Bone marrow (tissue), 2 donors: ENCODE measurements at regions not wholly inside any gene's neighbourhood (a gene's known extent, or its start where the extent isn't known, plus 50 kb on each side); places are given as distances from the start of the nearest gene placed in this dataset.
"Not testable (repeated sequence)": the region's sequence is repeated elsewhere in the genome, so short reads cannot be mapped to it uniquely, and the experiment has no call there.

Experiments
- DNase-seq, 2 donors: peaks; one replicate each; lab custom pipeline; 2025; lab: John Stamatoyannopoulos, UW

DNA sequence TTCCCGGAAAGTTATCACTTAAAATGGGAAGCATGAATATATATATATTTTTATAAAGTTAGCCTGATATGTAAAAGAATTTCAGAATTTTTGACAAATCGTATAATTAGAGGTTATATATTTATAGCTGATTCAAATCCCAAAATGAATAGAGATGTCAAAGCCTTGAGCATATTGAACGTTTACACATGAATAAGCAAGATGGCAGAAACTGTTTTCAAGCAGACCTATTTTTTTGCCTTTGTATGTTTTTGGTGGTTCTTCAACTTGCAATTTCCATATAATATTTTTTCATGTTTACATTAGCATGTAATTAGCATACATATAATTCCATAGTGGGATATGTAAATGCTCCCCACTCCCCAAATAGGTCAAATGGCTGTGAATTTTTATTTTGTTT, 189.9 kb downstream of the PRL start:
- DNase-seq, result no peak

DNA sequence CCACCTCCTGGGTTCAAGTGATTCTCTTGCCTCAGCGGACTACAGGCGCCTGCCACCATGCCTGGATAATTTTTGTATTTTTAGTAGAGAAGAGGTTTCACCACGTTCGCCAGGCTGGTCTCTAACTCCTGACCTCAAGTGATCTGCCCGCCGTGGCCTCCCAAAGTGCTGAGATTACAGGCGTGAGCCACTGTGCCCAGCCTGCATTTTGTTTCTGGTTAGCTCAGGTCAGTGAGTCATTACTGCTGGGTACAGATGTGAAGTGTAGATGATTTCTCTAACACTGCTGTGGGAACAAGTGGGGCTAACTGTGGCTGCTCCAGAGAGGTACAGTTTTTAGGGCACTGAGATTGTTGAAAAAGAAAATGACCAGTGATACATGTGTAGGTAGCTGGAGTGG, 188.6 kb downstream of the PRL start:
- DNase-seq, result no peak

DNA sequence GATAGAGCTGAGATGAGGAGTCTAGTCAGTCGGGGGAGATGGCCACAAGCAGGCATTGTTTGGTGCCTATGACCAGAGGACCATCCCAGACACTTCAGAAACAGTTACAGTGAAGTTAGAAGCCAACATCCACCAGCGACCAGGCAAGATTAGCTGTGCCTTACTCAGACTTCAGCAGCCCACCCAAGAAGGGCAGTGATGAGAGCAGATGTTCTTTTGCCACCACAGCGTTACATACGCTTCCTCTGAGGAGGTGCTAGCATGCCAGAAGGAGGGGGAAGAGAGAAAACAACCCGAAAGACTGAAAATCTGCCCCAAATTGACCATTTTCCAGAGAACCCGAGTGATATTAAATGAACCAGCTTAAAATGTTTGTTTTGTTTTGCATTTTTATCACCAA, 186.8 kb downstream of the PRL start:
- no peak for DNase-seq

DNA sequence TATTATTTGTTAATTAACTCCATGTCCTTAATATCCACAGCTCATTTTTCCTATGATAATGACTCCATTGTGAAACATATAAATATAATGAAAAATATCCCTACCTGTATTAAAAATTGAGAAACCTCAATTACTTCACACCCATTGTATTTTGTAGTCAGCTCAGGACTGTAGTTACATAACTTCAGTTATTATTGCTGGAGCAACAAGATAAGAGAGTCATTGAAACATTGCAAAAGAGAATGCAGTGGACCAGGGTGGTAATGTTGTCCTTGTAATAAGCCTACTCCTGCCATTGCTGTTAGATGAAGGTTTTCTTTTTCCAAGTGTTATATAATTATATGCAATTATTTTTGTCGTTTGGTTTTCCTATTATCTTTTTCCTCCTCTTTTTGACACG, 184.4 kb downstream of the PRL start:
- no peak for DNase-seq

DNA sequence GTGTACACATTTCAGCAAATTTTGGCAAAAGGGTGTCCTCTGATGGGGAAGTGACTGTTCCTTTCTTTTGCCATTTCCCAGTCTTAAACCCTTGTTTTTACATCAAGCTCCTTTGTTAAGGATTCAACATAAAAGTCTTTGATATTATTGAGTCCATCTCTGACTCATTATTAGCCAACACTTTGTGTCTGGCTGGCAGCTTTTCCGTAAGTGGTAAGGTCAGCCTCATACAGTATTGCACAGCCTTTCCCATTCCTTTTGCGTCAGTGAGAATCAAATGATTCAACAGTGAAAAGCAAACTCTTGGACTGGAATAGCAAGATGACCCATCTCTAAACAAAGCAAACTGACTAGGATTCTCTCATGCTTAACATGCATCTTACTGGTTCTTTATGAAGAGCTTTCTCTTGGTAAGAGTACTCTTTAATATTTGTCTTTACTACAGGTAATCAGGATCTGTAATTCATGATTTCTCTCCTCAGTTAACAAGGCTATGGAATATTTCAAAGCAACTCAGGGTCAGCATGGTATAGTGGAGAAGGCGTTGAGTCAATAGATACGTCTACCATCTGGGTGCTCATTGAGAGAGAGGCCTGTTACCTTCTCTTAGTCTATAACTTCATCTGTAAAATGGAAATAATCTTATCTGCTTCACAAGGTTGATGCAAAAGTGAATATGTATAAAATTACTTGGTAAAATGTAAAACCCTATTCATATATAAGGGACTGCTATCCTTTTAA, 183.6 kb downstream of the PRL start:
- DNase-seq, result no peak

DNA sequence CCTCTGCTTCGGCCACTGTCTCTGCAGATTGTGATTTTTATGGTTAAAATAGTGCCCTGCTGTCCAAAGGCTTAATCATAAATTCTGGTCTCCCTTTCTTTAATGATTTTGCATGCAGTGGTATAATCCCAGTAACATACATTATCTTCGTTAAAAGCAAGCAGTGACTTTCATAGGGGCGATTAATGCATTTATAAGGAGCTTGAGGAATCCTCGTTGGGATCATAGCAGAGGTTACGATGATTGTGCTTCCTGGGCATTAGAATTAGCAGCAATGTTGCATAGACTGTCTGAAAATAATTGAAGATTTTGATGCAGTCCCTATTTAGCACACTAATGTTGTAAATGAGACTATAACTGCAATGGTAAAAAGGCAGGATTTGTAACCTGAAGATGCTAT, 181.3 kb downstream of the PRL start:
- no peak for DNase-seq

DNA sequence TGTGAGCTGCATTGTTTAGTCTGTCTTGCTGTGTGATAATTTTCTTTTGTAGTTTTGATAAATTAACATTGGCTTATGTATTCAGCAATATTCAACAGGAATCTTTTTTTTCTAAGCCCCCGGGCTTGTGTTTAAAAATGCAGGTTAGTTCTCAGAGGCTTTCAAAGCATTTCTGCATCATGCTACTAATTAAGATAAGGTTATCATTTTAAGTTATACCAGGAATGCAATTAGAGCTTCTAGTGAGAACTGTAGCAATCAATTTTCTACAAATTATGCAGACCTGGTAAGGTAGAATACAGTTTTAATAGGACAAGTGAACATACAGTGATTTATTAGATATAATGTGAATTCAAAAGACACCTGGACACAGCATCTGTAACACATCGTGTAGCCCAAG, 179.2 kb downstream of the PRL start:
- no peak for DNase-seq

DNA sequence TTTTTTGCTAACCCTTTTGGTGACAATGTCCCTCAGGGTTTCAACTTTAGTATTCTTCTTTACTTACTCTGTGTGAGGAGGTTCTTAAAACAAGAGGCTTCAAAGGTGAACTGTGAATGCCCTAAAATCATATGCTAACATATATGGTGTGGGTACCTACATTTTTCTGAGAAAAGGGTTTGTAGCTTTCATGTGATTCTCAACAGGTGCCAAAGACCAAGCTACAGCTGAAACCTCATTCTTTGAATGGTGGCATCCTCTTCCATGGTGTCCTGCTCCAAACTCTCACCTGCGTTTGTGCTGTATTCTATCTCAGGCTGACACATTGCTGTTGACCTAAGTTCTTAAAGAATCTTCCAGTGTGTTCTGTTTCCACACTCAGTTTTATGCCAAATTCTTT, 177.3 kb downstream of the PRL start:
- no peak for DNase-seq

DNA sequence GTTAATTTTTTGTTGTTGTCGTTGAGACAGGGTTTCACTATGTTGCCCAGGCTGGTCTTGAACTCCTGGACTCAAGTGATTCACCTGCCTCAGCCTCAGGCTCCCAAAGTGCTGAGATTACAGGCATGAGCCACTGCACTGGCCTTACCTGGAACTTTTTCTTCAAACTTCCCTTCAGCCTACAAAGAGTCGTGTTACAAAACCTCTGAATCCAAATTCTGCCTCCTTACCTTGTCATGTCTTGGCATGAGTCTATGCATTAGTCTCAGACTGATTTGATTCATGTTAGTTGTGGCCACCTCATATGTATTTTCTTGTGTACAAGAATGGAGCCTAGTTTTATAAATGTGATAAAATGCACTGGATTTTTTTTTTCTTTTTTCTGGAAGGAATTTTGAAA, 172.1 kb downstream of the PRL start:
- no peak for DNase-seq

DNA sequence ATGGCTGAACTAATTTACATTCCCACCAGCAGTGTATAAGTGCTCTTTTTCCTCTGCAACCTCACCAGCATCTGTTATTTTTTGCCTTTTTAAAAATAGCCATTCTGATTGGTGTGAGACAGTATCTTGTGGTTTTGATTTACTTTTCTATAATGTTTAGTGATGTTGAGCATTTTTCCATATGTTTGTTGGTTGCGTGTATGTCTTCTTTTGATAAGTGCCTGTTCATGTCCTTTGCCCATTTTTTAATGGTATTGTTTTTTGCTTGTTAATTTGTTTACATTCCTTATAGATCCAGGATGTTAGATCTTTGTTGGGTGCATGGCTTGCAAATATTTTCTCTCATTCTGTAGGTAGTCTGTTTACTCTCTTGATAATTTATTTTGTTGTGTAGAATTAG, 169.9 kb downstream of the PRL start:
- no peak for DNase-seq

DNA sequence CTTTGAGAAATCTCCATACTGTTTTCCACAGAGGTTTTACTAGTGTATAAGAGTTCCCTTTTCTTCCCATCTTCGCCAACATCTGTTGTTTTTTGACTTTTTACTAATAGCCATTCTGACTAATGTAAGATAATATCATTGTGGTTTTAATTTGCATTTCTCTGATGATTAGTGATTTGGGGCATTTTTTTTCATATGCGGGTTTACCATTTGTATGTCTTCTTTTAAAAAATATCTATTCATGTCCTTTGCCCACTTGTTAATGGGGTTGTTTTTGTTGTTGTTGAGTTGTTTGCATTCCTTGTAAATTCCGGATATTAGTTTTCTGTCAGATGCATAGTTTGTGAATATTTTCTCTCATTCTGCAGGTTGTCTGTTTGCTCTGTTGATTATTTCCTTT, 167.1 kb downstream of the PRL start:
- no peak for DNase-seq

DNA sequence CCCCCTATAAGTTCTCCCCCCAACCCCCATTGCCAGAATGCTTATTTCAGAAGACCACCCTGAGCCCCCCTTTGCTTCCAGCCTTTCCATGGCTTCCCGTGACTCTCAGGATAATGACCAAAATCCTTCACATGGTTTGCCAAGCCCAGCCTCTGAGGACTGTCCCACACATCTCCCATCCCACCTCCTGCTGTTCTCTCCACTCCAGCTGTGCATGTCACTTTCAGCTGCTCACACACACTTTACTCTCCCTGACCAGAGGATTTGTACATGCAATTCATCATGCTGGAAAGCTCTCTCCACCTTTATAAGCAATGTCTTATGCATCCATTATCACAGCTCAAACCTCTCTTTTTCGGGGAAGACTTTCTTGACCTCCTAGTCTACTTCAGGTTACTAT, 164.2 kb downstream of the PRL start:
- no peak for DNase-seq

DNA sequence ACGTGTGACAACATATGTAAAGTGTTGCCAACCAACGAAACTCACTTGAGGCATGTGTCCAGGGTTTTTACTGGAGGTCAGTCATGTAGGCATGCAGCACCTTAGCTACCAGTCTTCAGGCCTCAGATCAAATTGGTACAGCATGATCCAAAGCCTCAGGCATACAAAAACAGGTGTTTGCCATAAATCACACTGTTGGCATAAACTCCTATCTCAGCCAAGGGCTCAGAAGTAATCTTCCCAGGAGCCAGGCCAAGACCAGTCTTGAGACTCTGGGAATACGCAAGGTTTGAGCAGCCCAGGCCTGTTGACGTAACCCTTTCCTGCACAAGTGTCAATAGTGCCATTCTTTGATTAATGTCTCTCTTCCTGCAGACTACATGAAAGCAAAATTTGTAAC, 163.5 kb downstream of the PRL start:
- no peak for DNase-seq

DNA sequence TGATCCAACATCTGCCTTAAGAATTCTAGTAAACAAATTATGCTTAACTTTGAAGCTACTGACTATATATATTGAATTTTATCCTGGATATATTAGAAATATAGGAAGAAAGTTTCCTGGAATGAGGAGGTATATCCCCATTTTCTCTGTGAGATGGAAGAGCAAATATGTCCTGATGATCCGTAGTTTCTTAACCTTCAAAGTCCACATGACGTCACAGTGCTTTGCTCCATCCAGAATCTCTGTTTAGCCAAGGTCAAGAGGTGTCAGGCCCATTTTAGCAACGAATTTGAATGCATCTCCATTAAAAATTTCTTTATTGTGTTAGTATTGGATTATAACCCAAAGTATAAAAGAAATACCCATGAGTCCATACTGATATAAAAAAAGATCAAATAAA, 162.5 kb downstream of the PRL start:
- no peak for DNase-seq

DNA sequence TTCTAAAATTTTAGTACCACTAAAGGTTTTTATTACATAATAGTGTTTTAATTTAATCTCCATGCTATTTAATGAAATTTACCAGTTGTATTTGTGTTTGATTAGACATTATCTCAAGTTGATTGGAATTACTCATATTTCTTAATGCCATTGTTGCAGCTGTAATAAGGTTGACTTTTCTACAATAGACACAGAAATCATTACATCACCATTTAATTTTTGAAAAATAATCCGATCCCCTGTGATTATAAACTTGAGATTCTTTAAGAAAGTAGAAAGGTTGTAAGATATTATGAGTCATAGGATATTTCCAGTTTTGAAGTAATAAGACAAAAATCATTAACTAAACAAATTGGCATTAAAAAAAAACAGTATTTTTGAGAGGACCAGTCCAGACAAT, 161.4 kb downstream of the PRL start:
- no peak for DNase-seq

DNA sequence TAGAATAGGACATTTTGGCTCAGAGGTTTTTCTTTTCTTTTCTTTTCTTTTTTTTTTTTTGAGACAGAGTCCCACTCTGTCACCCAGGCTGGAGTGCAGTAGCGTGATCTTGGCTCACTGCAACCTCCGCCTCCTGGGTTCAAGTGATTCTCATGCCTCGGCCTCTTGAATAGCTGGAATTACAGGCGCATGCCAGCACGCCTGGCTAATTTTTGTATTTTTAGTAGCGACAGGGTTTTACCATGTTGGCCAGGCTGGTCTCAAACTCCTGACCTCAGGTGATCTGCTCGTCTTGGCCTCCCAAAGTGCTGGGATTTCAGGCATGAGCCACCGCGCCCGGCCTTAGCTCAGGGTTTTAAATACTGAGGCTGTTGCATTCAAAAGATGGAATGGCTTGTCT, 156.1 kb downstream of the PRL start:
- DNase-seq, result not testable (repeated sequence)

DNA sequence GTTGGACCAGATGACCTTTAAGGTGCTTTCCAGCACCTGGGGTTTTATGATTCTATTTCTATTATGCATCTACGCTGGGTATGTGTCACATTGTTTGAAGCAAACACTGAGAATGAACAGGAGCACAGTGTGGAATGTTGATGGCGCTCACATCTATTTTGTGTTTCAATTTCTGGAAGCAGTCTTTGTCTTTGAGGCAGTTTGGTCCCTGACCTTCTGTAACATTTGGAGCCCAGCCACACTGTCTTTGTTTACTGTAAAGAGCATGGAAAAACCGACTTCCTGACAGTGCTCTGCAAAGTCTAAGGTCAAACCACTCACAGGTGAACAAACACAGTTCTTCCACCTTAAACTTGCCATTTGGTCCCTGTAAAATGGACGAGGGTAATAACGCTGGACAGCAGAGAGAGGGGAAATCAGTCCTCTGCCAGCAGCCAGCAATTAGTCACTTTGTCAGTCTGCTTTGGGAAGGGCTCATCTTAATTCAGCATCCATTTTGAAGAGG, 155.5 kb downstream of the PRL start:
- no peak for DNase-seq

DNA sequence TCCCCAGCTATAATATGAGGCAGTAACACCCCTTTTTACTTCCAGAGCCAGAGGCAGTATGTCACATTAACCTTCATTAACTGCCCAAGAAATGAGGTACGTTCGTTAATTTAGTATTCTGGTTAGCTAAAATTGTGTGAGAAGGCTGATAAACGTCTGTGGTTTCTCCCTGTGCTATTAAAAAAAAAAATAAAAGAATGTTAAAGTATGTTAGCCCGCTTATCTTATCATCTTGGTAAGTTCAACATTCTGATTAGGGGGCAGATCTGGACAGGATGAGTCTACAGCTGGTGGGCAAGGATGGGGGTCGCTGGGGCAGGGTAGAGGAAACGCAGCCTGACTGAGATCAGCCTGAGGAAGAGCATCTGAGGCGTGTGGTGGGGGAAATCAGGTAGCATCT, 154.0 kb downstream of the PRL start:
- DNase-seq, result no peak

DNA sequence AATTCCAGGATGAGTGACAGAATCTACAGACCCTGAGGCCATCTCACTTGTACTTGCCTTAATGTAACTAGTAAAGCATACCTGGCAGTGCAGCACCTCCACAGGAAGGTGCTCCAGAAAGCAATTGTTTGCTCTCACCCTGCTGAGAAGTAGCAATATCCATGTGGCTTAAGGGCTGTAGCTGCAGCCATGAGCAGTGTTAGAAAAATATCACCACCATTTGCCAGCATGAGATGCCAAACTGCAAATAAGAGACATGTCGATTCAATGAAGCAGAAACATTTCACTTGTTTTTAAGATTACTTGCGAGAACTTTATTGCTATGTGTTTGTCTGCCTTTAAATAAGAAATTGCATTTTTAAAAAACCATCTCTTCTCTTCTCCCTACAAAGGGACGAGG, 151.5 kb downstream of the PRL start:
- DNase-seq, result no peak

DNA sequence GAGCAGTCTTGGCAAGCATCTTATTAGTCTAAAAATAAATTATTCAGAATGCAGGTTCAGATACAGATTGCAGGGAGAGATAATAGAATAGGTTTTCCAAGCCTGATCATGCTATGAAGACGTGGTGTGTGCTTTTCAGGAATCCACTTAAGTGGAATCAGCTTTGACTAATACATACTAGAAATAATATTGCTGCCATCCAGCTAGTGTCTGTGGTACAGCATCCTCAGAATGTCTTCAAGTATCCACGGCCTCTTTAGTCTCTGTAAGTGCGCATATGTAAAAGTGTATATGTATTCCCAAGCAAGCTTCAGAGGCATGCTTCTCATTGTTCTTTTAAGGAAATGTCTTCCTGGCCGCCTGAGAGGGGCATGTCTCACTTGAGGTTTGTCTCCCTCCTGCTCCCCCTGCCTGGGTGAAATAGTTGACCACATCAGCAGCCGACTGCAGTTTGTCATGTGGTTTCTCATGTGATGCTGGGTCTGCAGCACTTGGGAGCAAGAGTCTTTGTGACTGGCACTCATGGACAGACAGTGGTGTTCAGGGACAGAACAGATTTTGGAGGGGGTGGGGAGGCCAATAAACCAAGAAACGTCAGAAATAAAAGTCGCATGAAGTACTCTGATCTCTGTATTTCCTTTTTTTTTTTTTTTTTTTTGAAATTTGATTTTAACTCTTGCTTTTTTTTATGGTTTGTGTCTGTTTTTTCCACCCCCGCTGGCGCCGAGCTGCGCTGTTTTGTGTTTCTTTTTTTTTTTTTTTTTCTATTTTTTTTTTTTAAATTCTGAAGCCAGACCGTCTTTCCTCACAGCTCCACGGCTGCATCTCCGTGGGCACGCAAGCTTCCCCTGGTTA, 150.8 kb downstream of the PRL start:
- no peak for DNase-seq

DNA sequence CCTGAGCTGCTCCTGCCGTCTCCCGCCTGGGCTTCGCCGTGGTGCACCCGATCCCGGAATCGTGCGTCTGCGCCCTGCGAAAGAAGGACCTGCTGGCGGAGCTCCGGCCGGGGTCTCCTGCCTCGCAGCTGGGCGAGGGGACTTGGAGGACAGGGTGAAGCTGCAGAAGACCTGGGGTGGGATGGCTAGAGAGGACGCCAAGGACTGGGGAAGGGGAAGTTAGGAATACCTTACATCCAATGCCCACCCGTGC, 150.2 kb downstream of the PRL start:
- no peak for DNase-seq

DNA sequence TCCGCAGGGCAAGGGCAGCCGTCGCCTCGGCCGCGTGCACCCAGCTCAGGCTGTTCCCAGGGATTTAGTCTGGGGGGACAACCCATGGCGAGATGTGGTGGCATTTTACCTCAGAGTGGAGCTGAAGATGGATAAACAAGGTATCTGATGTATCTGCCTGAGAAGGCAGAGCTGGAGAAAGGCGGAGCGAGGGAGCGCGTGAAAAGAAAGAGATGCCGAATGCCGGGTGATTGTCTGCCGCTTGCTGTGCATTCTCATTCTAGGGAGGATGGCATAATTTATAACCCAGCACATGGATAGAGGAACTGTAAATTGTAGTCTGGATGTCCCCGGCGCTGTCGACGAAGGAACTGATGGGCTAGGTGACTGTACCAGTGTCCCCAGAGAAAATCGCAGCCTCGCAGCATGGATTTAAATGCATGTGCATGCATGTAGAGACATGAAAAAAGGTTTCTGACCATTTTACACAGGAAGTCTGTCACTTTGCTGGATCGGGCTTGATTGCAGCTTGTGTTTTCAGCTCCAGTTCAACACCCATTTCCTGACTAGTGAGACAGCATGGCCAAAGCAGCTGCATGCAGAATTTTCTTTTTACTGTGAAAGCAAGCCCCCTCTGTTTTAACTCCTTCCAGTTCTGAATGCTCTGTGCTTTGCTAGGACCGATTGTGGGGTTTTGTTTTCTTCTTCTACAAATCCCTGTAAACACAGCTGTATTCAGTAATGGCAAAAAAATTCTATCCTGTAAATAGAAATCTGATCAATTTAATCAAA, 149.7 kb downstream of the PRL start:
- peak in 1 of 2 donors; percentile 37 for DNase-seq
